ENCODE measurements at regions not wholly inside any gene's neighbourhood (a gene's known extent, or its start where the extent isn't known, plus 50 kb on each side); places are given as distances from the start of the nearest gene placed in this dataset.

DNA sequence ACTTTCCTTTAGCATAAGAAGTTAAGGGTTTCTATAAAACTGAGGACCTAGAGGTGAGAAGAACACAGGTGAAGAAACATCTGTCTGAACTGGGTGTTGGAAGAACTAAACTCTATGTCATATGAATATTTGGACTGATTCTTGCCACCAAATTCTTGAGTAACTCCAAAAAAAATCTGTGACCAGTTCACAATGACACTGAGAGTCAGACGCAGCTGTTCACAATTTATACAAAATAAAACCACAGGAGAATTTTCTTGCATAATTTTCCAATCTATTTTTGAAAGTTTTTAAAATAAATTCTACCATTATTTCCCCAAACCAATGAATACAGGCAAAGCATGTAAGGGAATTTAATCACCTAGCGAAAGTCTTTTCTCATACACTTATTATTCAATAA lies 148.1 kb upstream of the TCF21 start:
- TF ChIP-seq, protein P1, sequence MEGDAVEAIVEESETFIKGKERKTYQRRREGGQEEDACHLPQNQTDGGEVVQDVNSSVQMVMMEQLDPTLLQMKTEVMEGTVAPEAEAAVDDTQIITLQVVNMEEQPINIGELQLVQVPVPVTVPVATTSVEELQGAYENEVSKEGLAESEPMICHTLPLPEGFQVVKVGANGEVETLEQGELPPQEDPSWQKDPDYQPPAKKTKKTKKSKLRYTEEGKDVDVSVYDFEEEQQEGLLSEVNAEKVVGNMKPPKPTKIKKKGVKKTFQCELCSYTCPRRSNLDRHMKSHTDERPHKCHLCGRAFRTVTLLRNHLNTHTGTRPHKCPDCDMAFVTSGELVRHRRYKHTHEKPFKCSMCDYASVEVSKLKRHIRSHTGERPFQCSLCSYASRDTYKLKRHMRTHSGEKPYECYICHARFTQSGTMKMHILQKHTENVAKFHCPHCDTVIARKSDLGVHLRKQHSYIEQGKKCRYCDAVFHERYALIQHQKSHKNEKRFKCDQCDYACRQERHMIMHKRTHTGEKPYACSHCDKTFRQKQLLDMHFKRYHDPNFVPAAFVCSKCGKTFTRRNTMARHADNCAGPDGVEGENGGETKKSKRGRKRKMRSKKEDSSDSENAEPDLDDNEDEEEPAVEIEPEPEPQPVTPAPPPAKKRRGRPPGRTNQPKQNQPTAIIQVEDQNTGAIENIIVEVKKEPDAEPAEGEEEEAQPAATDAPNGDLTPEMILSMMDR (conservative IDR thresholded peaks at IDR 0.05; ENCODE audit: low read depth, low read length), result no peak
- TF ChIP-seq EZH2 (IDR thresholded peaks at IDR 0.05; ENCODE audit: borderline replicate concordance, low read depth, low read length, poor library complexity, severe bottlenecking), result no peak
